Stimulated activated CD4-positive, alpha-beta T cell treated with anti-CD3 and anti-CD28 coated beads, TNF-alpha, amount 100 ng/mL, for 24 hours (primary cell): ENCODE measurements at regions not wholly inside any gene's neighbourhood (a gene's known extent, or its start where the extent isn't known, plus 50 kb on each side); places are given as distances from the start of the nearest gene placed in this dataset.

Experiments
- DNase-seq, 3 experiments: peaks; one replicate each; pipeline ENCODE4 v3.0.0-alpha.2; 2020; ENCODE audit warnings: low read depth in 3 of 3

- no peak for DNase-seq
Observed at GRCh38 chr2:126774290-126774689, 118.3 kb downstream of the GYPC start.

DNA sequence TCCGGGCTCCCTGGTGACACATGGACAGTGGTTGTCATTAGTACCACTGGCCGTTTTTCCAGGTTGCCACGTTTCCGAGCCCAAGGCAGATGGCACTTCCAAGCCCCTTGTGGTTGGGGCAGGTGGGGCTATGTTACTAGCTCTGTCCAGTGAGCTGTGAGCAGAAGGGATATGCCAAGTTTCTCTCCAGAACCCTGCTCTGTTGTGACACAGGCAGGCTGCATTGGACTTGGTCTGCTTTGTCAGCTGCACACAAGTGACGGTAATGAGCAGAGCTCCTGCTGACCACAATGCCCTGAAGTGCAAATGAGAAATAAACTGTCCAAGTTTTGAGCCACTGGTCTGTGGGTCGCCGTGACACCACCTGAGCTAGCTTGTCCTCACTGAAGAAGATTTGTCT lies 118.8 kb downstream of the GYPC start:
- DNase-seq = no peak

DNA sequence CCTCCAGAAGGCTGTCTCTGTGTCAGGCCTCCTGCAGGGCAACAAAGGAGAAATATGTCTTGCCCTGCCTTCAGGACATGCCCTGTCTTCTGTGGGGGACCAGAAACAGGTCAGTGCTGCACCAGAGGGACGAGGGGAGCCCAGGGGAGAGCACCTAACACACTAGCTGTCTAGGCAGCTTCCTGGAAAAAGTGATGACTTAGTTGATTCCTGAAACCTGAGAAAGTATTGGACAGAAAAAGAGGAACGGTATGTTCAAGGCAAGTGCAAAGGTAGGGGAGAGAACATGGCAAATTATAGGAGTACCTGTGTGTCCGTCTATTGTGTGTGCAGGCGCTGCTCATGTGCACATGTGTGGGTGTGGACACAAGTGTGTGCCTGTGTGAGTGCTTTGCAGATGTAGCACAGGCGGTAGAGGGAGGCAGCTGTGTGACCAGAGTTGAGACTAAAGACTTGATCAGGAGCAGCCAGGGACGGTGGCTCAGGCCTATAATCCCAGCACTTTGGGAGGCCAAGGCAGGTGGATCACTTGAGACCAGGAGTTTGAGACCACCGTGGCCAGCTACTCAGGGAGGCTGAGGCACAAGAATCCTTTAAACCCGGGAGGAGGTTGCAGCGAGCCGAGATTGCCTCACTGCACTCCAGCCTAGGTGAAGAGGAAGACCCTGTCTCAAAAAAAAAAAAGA lies 119.5 kb downstream of the GYPC start:
- no peak for DNase-seq

DNA sequence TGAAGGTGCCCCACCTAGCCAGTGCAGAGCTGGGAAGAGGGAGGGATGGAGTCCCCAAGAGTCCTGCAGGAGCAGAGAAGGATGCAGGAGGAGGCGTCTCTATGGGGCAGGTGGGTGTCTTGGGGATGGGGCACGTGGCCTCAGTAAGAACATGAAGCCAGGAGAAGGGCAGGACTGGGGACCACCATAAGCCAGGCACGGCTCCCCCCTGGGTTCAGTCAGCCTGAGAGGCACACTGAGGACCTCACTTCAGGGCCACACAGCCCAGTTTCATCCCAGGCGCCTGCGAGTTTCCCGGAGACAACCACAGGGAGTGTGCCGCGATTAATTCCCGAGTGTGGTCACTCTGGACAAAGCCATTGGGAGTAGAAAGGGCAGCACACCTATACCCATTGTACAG lies 120.3 kb downstream of the GYPC start:
- DNase-seq = no peak

DNA sequence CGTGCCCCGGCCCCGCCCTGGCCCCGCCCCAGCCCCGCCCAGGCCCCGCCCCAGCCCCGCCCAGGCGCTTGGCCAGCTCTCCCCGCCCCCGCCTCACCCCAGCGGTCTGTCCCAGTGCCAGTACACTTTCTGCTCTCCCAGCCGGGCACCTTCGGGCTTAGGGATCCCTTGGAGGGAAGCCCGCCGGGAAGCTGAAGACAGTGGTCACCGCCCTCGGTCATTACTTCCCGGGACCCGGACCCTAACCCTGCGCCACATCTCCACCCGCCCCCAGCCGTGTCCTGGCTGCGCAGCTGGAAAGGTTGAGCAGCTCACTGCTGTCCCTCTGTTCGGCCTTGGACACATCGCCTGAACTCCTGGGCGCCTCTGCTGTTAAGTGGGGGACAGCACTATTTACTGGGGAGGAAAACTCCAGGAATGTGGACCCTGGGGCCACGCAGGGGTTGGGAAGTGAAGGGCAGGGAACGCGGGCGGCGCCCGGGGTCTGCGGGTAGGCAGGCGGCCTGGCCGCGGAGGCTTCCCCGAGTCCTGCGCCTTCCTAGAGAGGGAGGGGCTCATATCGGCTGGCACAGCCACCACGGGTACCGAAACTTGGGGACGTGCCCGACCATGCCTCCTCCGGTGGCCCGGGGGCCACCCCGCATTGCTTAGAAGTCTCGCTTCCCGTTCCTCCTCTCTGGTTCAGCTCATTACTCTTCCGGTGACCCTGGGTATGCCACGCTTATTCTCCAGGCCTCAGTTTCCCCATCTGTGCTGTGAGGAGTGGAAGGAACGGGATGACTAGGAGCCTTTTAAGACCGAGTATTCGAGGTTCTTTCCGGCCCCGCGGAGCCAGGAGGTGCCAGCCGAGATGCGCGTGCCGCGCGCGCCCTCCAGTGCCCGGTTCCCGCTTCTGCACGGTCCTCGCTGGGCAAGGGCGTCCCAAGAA lies 121.0 kb downstream of the GYPC start:
- peak; percentile 64 to 75 (median 67) for DNase-seq

DNA sequence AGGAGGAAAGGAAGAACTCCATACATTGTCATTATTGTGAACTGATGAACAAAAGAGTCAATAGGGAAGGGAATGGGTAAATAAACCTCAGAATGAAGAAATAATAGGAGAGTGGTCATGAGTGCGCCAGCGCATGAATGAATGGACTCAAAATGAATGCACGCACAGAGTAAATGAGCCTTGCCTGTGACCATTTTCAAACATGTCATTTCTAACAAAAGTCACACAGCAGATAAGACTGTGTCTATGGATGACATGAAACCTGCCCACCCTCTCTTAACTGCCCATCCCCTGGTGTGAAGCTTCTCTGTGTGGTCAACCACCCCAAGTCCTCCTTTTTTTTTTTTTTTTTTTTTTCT lies 121.1 kb upstream of the TEX51 start:
- no peak for DNase-seq

- DNase-seq = no peak
Observed at GRCh38 chr2:126778561-126779501, 119.9 kb upstream of the TEX51 start.

DNA sequence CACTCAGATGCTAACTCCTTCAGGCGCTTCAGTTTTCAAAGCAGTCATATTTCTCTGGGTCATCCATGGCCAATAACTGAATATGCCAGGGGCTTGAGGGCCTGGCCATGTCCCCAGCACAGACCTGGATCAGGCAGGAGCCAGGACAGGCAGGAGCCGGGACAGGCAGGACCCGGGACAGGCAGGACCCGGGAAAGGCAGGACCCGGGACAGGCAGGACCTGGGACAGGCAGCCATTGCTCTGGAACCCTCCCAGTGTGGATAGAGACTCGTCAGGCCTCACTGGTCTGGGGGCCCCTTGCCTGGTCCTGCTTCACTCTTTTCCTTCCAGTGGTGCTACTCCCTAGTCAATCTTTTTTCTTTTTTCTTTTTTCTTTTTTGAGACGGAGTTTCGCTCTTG lies 117.5 kb upstream of the TEX51 start:
- no peak for DNase-seq

- no peak for DNase-seq
Observed at GRCh38 chr2:126781806-126782205, 116.9 kb upstream of the TEX51 start.

DNA sequence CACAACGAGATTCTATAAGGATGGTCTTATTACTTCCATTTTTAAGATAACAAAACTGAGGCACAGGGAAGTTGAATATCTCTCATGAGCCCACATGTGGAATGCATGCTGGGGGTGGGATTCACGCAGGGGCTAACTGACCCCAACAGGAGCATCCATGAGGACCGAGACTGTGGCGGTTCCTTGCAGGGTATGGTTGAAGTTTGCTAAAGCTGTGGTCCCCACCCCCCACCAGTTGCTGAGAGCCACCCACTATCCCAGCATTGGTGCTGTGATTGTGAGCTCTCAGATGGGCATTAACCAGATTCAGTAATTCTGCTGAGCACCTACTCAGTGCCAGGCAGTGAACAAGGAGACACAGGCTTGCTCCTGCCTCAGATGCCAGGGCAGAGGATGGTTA lies 116.0 kb upstream of the TEX51 start:
- DNase-seq = no peak

GRCh38 chr2:126783341-126783740 lies 115.3 kb upstream of the TEX51 start:
- DNase-seq = no peak

GRCh38 chr2:126784045-126784444 lies 114.6 kb upstream of the TEX51 start:
- no peak for DNase-seq

GRCh38 chr2:126784621-126785020 lies 114.1 kb upstream of the TEX51 start:
- DNase-seq = no peak

- DNase-seq = no peak
Observed at GRCh38 chr2:126785236-126785635, 113.5 kb upstream of the TEX51 start.

DNA sequence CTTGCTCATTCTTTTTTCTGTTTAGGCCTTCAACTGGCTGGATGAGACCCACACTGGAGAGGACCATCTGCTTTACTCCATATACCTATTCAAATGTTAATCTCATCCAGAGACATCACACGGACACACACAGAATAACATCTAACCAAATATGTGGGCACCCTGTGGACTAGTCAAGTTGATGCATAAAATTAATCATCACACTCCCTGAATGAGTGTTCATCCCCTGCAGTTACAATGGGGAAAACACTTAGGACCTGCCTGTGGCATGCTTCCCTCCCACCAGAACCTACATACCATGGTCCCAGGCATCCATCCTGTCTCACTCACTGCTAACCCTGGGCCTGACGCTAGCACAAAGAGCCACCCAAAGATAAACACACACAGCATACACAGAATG lies 112.8 kb upstream of the TEX51 start:
- no peak for DNase-seq

- no peak for DNase-seq
Observed at GRCh38 chr2:126786765-126787164, 111.9 kb upstream of the TEX51 start.

DNA sequence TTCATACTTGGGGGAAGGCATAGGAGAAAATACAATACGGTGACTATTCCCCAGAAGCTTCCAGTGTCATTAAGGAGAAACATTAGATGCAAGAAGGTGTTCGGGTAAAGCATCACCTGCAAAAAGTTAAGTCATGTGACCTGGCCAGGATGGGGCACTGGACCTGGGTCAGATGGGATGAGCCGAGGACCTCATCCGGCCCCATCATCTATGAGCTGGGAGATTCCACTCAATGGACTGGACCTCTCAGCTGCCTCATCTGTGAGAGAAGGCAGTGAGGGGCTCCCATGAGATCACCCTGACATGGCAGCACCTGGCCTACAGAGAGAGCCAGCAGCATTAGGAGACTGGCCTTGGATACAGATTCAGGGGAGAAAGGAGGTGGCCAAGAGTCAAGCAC lies 111.4 kb upstream of the TEX51 start:
- no peak for DNase-seq

GRCh38 chr2:126788113-126788512 lies 110.6 kb upstream of the TEX51 start:
- no peak for DNase-seq

DNA sequence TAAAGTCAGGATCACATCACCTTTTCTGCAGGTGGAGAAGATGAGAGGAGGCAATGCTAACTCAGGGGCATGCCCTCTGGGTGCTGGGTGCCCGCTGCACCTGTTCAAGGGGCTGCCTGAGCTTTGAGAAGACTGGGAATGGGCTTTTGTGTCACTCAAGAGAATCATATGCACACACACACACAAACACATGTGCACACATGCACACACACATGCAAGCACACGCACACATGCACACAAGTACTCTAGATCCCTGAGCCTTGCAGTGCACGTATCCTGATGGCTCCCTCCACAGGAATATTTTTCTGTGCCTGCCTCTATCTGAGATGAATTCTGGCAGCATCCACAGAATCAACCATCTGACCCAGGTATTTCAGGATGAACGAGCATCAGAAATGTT lies 110.0 kb upstream of the TEX51 start:
- DNase-seq = no peak

DNA sequence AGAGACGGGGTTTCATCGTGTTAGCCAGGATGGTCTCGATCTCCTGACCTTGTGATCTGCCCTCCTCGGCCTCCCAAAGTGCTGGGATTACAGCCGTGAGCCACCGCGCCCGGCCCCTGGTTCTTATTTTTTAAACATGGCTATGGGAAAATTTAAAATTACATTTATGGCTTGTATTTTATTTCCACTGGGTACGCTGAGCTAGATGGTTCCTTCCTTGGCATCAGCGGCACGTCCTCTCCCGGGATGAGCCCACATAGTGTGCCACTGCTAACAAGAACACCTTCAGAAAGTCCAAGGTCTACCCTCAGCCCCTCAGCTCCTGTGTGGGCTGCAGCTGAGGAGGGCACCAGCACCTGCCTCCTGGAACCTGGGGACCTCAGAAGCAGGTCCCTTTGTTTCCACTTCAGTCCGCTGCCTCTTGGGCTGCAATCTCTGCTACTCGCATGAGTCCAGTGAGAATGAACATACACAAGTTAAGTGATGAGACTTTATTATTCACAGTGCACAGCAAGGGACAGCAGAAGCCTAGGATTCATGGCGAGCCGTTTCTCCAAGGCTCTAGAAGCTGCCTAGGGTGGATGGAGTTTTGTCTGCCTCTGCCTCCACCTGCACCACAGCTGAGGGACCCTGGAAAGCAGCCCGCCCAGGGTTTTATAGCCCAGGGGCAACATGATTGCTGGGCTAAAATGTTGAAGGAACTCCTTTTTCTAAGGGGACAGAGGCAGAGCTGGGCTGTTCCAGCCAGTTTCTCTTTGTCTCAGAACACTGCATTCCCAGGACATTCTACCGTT lies 107.5 kb upstream of the TEX51 start:
- no peak for DNase-seq

GRCh38 chr2:126792186-126792585 lies 106.5 kb upstream of the TEX51 start:
- DNase-seq = no peak
